ENCODE measurements at regions not wholly inside any gene's neighbourhood (a gene's known extent, or its start where the extent isn't known, plus 50 kb on each side); places are given as distances from the start of the nearest gene placed in this dataset.

GRCh38 chr16:79849119-79849518, 248.6 kb upstream of the MAF start:
- no peak overlapping the region for H3K27ac Mint-ChIP-seq
- H3K9me3 Mint-ChIP-seq = peaks cover 2% of the 10 kb centered on the region
- ATAC-seq = no peak
- POLR2A ChIA-PET = no interaction called here
- no peak for DNase-seq
- CTCF ChIA-PET = no interaction called here
- no peaks in the 10 kb centered on the region for H3K27me3 Mint-ChIP-seq
- TF ChIP-seq CTCF (IDR thresholded peaks at IDR 0.05) = no peak
- peaks cover 5% of the 10 kb centered on the region for H3K4me1 Mint-ChIP-seq (ENCODE audit: low read depth)
- intact Hi-C loops (cut with micrococcal nuclease) = no loop called here
- H3K4me3 Mint-ChIP-seq = no peak overlapping the region
- H3K36me3 Mint-ChIP-seq (ENCODE audit: low read depth) = no peaks in the 10 kb centered on the region

GRCh38 chr16:79848719-79849118, 248.2 kb upstream of the MAF start:
- Mint-ChIP-seq H3K9me3 (peaks cover 2% of the 10 kb centered on the region), H3K27me3 (no peaks in the 10 kb centered on the region), H3K4me1 (ENCODE audit: low read depth) (peaks cover 6% of the 10 kb centered on the region), H3K4me3 (no peak overlapping the region), H3K36me3 (ENCODE audit: low read depth) (no peaks in the 10 kb centered on the region), H3K27ac (no peak overlapping the region)
- no peak for TF ChIP-seq CTCF (IDR thresholded peaks at IDR 0.05)
- intact Hi-C loops (cut with micrococcal nuclease) = no loop called here
- POLR2A ChIA-PET = no interaction called here
- CTCF ChIA-PET = no interaction called here
- DNase-seq = no peak
- ATAC-seq = no peak

DNA sequence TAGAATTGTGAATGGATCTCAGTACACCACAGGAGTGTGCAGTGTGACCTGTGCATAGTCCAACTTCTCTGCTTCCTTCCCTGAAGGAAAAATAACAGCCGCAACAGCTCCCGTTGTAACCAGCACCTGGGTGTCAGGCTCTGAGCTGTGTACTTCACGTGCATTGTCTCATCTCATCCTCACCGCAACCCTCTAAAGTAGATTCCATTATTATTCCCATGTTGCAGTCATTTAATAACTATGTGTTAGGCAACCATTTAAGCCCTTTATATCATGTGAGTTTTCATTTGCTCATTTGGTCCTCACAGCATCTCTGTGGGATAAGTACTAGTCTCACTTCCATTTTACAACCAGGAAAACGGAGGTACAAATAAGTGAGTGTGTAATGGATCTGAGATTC, 247.0 kb upstream of the MAF start:
- Mint-ChIP-seq H3K4me3 (no peak overlapping the region), H3K9me3 (no peaks in the 10 kb centered on the region), H3K27ac (no peak overlapping the region), H3K4me1 (ENCODE audit: low read depth) (peaks cover 13% of the 10 kb centered on the region), H3K27me3 (no peaks in the 10 kb centered on the region), H3K36me3 (ENCODE audit: low read depth) (no peaks in the 10 kb centered on the region)
- no peak for DNase-seq
- CTCF ChIA-PET = no interaction called here
- TF ChIP-seq CTCF (IDR thresholded peaks at IDR 0.05) = no peak
- POLR2A ChIA-PET = no interaction called here
- ATAC-seq = no peak
- intact Hi-C loops (cut with micrococcal nuclease) = no loop called here

GRCh38 chr16:79847101-79847500, 246.6 kb upstream of the MAF start:
- no peak overlapping the region for H3K4me3 Mint-ChIP-seq
- no peaks in the 10 kb centered on the region for H3K9me3 Mint-ChIP-seq
- H3K27me3 Mint-ChIP-seq = no peaks in the 10 kb centered on the region
- TF ChIP-seq CTCF (IDR thresholded peaks at IDR 0.05) = no peak
- ATAC-seq (no peak), DNase-seq (no peak)
- H3K27ac Mint-ChIP-seq = no peak overlapping the region
- intact Hi-C loops (cut with micrococcal nuclease) = no loop called here
- no peaks in the 10 kb centered on the region for H3K36me3 Mint-ChIP-seq (ENCODE audit: low read depth)
- peaks cover 13% of the 10 kb centered on the region for H3K4me1 Mint-ChIP-seq (ENCODE audit: low read depth)
- ChIA-PET POLR2A (no interaction called here), CTCF (no interaction called here)

- Mint-ChIP-seq H3K9me3 (no peaks in the 10 kb centered on the region), H3K27me3 (peaks cover 4% of the 10 kb centered on the region), H3K27ac (no peak overlapping the region), H3K36me3 (ENCODE audit: low read depth) (no peaks in the 10 kb centered on the region), H3K4me3 (no peak overlapping the region), H3K4me1 (ENCODE audit: low read depth) (peaks cover 13% of the 10 kb centered on the region)
- DNase-seq = no peak
- TF ChIP-seq CTCF (IDR thresholded peaks at IDR 0.05) = no peak
- ATAC-seq = no peak
- ChIA-PET POLR2A (no interaction called here), CTCF (no interaction called here)
- intact Hi-C loops (cut with micrococcal nuclease) = no loop called here
These were observed 245.2 kb upstream of the MAF start for GRCh38 chr16:79845734-79846135.
